GM21390 (cell line): ENCODE measurements at regions not wholly inside any gene's neighbourhood (a gene's known extent, or its start where the extent isn't known, plus 50 kb on each side); places are given as distances from the start of the nearest gene placed in this dataset.
"Not testable (repeated sequence)": the region's sequence is repeated elsewhere in the genome, so short reads cannot be mapped to it uniquely, and the experiment has no call there.

Experiments used
- ATAC-seq: cut with Tn5 transposase; IDR thresholded peaks from one replicate; pipeline ENCODE4 v1.9.1; 2021; ENCODE audit not compliant: unreplicated experiment

GRCh38 chr10:81405399-81405798 is 469.6 kb upstream of the NRG3 start:
- ATAC-seq: no peak

GRCh38 chr10:81414038-81414437 is 461.0 kb upstream of the NRG3 start:
- ATAC-seq: no peak

- ATAC-seq: no peak
Measured at GRCh38 chr10:81426722-81427121, 448.3 kb upstream of the NRG3 start.

- no peak for ATAC-seq
Measured at GRCh38 chr10:81428456-81429134, 446.4 kb upstream of the NRG3 start.

- no peak for ATAC-seq
Measured at GRCh38 chr10:81439445-81439844, 435.5 kb upstream of the NRG3 start.

GRCh38 chr10:81441624-81442023 is 433.4 kb upstream of the NRG3 start:
- not testable (repeated sequence) for ATAC-seq

GRCh38 chr10:81444242-81444929 is 430.6 kb upstream of the NRG3 start:
- no peak for ATAC-seq

- no peak for ATAC-seq
Measured at GRCh38 chr10:81450651-81451050, 424.3 kb upstream of the NRG3 start.

GRCh38 chr10:81472927-81473470 is 402.0 kb upstream of the NRG3 start:
- ATAC-seq: no peak

GRCh38 chr10:81473755-81474154 is 401.2 kb upstream of the NRG3 start:
- ATAC-seq: no peak

- no peak for ATAC-seq
Measured at GRCh38 chr10:81479316-81479715, 395.7 kb upstream of the NRG3 start.

- ATAC-seq: no peak
Measured at GRCh38 chr10:81496626-81497025, 378.4 kb upstream of the NRG3 start.

GRCh38 chr10:81498011-81498551 is 376.9 kb upstream of the NRG3 start:
- no peak for ATAC-seq

GRCh38 chr10:81502677-81503359 is 372.2 kb upstream of the NRG3 start:
- ATAC-seq: no peak

- not testable (repeated sequence) for ATAC-seq
Measured at GRCh38 chr10:81505777-81506176, 369.2 kb upstream of the NRG3 start.

- no peak for ATAC-seq
Measured at GRCh38 chr10:81514811-81515210, 360.2 kb upstream of the NRG3 start.

GRCh38 chr10:81520688-81521087 is 354.3 kb upstream of the NRG3 start:
- no peak for ATAC-seq

GRCh38 chr10:81524467-81524866 is 350.5 kb upstream of the NRG3 start:
- no peak for ATAC-seq

- ATAC-seq: no peak
Measured at GRCh38 chr10:81532403-81532802, 342.6 kb upstream of the NRG3 start.

GRCh38 chr10:81534991-81535390 is 340.0 kb upstream of the NRG3 start:
- no peak for ATAC-seq

GRCh38 chr10:81541517-81541916 is 333.5 kb upstream of the NRG3 start:
- no peak for ATAC-seq

GRCh38 chr10:81546243-81546642 is 328.8 kb upstream of the NRG3 start:
- no peak for ATAC-seq
